ENCODE measurements at regions not wholly inside any gene's neighbourhood (a gene's known extent, or its start where the extent isn't known, plus 50 kb on each side); places are given as distances from the start of the nearest gene placed in this dataset.

- H3K36me3 ChIP-seq (ENCODE audit: control insufficient read depth in 4 of 4, insufficient read depth in 3 of 4, low read depth in 1 of 4, low read length in 3 of 4): no peaks in the 10 kb centered on the region
- H3K27ac ChIP-seq (ENCODE audit: low read depth in 1 of 2, low read length in 2 of 2): no peak overlapping the region
- H3K9me3 ChIP-seq (ENCODE audit: control insufficient read depth in 4 of 4, low read length in 3 of 4): peaks cover 0 to 7% (median 3%) of the 10 kb centered on the region in 4 donors
- no peak for DNase-seq (ENCODE audit: low spot score)
- WGBS: 81% methylated on average over 4 of the region's 4 CpGs
- TF ChIP-seq NR2F2 (IDR thresholded peaks at IDR 0.05): no peak
- no peak for TF ChIP-seq SP1 (IDR thresholded peaks at IDR 0.05)
- TF ChIP-seq JUND (IDR thresholded peaks at IDR 0.05): no peak
- TF ChIP-seq TAF1 (conservative IDR thresholded peaks at IDR 0.05): no peak
- no peak for TF ChIP-seq RXRA (IDR thresholded peaks at IDR 0.05)
- TF ChIP-seq GABPA (IDR thresholded peaks at IDR 0.05 in 1 of 2, conservative IDR thresholded peaks at IDR 0.05 in 1 of 2): no peak
- TF ChIP-seq, protein P1, sequence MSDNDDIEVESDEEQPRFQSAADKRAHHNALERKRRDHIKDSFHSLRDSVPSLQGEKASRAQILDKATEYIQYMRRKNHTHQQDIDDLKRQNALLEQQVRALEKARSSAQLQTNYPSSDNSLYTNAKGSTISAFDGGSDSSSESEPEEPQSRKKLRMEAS (IDR thresholded peaks at IDR 0.05): no peak
- no peak overlapping the region for H3K4me3 ChIP-seq (ENCODE audit: low read depth in 1 of 3, low read length in 3 of 3)
- no peak overlapping the region for H3K9ac ChIP-seq (ENCODE audit: low read depth in 1 of 2, low read length in 2 of 2)
- no peaks in the 10 kb centered on the region for H3K4me1 ChIP-seq (ENCODE audit: control insufficient read depth in 4 of 4, insufficient read depth in 4 of 4, low read length in 3 of 4)
- no peaks in the 10 kb centered on the region for H3K27me3 ChIP-seq (ENCODE audit: control insufficient read depth in 4 of 4, insufficient read depth in 4 of 4, low read length in 3 of 4)
Observed at GRCh38 chr12:72978999-72979398, 706.8 kb downstream of the TRHDE start.

DNA sequence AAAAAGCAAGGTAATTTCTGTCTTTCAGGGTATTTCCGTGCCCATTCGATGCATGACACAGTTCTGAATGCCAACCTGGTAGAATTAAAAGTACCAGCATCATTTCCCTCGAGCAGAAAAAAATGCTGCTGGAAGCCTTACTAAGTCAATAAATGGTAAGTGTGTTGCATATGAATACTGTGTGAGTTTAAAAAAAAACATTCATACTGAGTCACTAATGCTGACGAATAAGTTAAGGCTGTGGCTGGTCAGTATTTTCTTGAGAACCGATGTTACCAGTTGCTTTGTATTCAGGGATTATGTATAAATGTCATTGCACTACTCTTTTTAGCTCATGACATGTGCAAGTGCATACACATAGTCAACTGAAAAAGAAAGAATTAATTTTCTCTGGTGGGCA lies 710.2 kb downstream of the TRHDE start:
- no peaks in the 10 kb centered on the region for H3K9me3 ChIP-seq (ENCODE audit: control insufficient read depth in 4 of 4, low read length in 3 of 4)
- H3K27me3 ChIP-seq (ENCODE audit: control insufficient read depth in 4 of 4, insufficient read depth in 4 of 4, low read length in 3 of 4): no peaks in the 10 kb centered on the region
- H3K4me1 ChIP-seq (ENCODE audit: control insufficient read depth in 4 of 4, insufficient read depth in 4 of 4, low read length in 3 of 4): no peaks in the 10 kb centered on the region
- H3K27ac ChIP-seq (ENCODE audit: low read depth in 1 of 2, low read length in 2 of 2): no peak overlapping the region
- H3K4me3 ChIP-seq (ENCODE audit: low read depth in 1 of 3, low read length in 3 of 3): no peak overlapping the region
- DNase-seq (ENCODE audit: low spot score): no peak
- H3K36me3 ChIP-seq (ENCODE audit: control insufficient read depth in 4 of 4, insufficient read depth in 3 of 4, low read depth in 1 of 4, low read length in 3 of 4): no peaks in the 10 kb centered on the region
- TF ChIP-seq SP1 (IDR thresholded peaks at IDR 0.05) (no peak), FOXA2 (IDR thresholded peaks at IDR 0.05) (no peak), YY1 (IDR thresholded peaks at IDR 0.05) (no peak), RAD21 (IDR thresholded peaks at IDR 0.05) (no peak), EGR1 (IDR thresholded peaks at IDR 0.05; ENCODE audit: low read depth in 2 of 2) (no peak), HNF4A (conservative IDR thresholded peaks at IDR 0.05) (no peak), FOXA1 (IDR thresholded peaks at IDR 0.05) (no peak), JUND (IDR thresholded peaks at IDR 0.05) (no peak), REST (IDR thresholded peaks at IDR 0.05) (no peak), TAF1 (conservative IDR thresholded peaks at IDR 0.05) (no peak)
- TF ChIP-seq, protein P2, sequence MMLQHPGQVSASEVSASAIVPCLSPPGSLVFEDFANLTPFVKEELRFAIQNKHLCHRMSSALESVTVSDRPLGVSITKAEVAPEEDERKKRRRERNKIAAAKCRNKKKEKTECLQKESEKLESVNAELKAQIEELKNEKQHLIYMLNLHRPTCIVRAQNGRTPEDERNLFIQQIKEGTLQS (IDR thresholded peaks at IDR 0.05): no peak
- TF ChIP-seq, protein P3, sequence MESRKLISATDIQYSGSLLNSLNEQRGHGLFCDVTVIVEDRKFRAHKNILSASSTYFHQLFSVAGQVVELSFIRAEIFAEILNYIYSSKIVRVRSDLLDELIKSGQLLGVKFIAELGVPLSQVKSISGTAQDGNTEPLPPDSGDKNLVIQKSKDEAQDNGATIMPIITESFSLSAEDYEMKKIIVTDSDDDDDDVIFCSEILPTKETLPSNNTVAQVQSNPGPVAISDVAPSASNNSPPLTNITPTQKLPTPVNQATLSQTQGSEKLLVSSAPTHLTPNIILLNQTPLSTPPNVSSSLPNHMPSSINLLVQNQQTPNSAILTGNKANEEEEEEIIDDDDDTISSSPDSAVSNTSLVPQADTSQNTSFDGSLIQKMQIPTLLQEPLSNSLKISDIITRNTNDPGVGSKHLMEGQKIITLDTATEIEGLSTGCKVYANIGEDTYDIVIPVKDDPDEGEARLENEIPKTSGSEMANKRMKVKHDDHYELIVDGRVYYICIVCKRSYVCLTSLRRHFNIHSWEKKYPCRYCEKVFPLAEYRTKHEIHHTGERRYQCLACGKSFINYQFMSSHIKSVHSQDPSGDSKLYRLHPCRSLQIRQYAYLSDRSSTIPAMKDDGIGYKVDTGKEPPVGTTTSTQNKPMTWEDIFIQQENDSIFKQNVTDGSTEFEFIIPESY (IDR thresholded peaks at IDR 0.05): no peak
- TF ChIP-seq, protein P1 (IDR thresholded peaks at IDR 0.05): no peak
- H3K9ac ChIP-seq (ENCODE audit: low read depth in 1 of 2, low read length in 2 of 2): no peak overlapping the region
- WGBS: 83% methylated on average over 5 of the region's 5 CpGs
